GM19351 (cell line): ENCODE measurements at regions not wholly inside any gene's neighbourhood (a gene's known extent, or its start where the extent isn't known, plus 50 kb on each side); places are given as distances from the start of the nearest gene placed in this dataset.
"Not testable (repeated sequence)": the region's sequence is repeated elsewhere in the genome, so short reads cannot be mapped to it uniquely, and the experiment has no call there.

Experiments used
- ATAC-seq: cut with Tn5 transposase; IDR thresholded peaks from one replicate; pipeline ENCODE4 v1.9.1; 2021; ENCODE audit warnings: mild to moderate bottlenecking, moderate library complexity; ENCODE audit not compliant: unreplicated experiment

- no peak for ATAC-seq
Measured at GRCh38 chr18:45339810-45340550, 275.3 kb upstream of the SLC14A2 start.

GRCh38 chr18:45340884-45341283, 274.4 kb upstream of the SLC14A2 start:
- no peak for ATAC-seq

- no peak for ATAC-seq
Measured at GRCh38 chr18:45341454-45341853, 273.8 kb upstream of the SLC14A2 start.

- ATAC-seq = no peak
Measured at GRCh38 chr18:45342166-45342565, 273.1 kb upstream of the SLC14A2 start.

- ATAC-seq = no peak
Measured at GRCh38 chr18:45342653-45343052, 272.6 kb upstream of the SLC14A2 start.

- no peak for ATAC-seq
Measured at GRCh38 chr18:45343365-45343764, 271.9 kb upstream of the SLC14A2 start.

- not testable (repeated sequence) for ATAC-seq
Measured at GRCh38 chr18:45344680-45345079, 270.6 kb upstream of the SLC14A2 start.

- no peak for ATAC-seq
Measured at GRCh38 chr18:45349019-45349418, 266.3 kb upstream of the SLC14A2 start.

- no peak for ATAC-seq
Measured at GRCh38 chr18:45349467-45349866, 265.8 kb upstream of the SLC14A2 start.

GRCh38 chr18:45350404-45351156, 264.7 kb upstream of the SLC14A2 start:
- no peak for ATAC-seq

GRCh38 chr18:45352874-45353273, 262.4 kb upstream of the SLC14A2 start:
- no peak for ATAC-seq

- no peak for ATAC-seq
Measured at GRCh38 chr18:45353530-45353929, 261.7 kb upstream of the SLC14A2 start.

GRCh38 chr18:45355944-45356520, 259.2 kb upstream of the SLC14A2 start:
- ATAC-seq = peak; percentile 67

GRCh38 chr18:45357686-45358470, 257.4 kb upstream of the SLC14A2 start:
- no peak for ATAC-seq

- ATAC-seq = no peak
Measured at GRCh38 chr18:45359275-45360009, 255.8 kb upstream of the SLC14A2 start.

GRCh38 chr18:45361125-45361851, 254.0 kb upstream of the SLC14A2 start:
- ATAC-seq = no peak

- ATAC-seq = no peak
Measured at GRCh38 chr18:45363196-45363595, 252.1 kb upstream of the SLC14A2 start.

GRCh38 chr18:45365835-45366234, 249.4 kb upstream of the SLC14A2 start:
- ATAC-seq = no peak

- ATAC-seq = no peak
Measured at GRCh38 chr18:45370255-45371010, 244.8 kb upstream of the SLC14A2 start.
